ENCODE measurements at regions not wholly inside any gene's neighbourhood (a gene's known extent, or its start where the extent isn't known, plus 50 kb on each side); places are given as distances from the start of the nearest gene placed in this dataset.

- Histone ChIP-seq H3K4me1 (no peaks in the 10 kb centered on the region), H3K27me3 (no peaks in the 10 kb centered on the region), H3K4me3 (ENCODE audit: low read depth, low read length) (no peak overlapping the region), H3K9me3 (no peaks in the 10 kb centered on the region), H3K36me3 (no peaks in the 10 kb centered on the region)
- no peak for DNase-seq
- TF ChIP-seq CTCF (IDR thresholded peaks at IDR 0.05; ENCODE audit: low read depth, low read length) = no peak
Measured at GRCh38 chr10:43973801-43974200, 325.1 kb upstream of the ZNF32 start.

GRCh38 chr10:43972976-43973647, 324.4 kb upstream of the ZNF32 start:
- Histone ChIP-seq H3K4me3 (ENCODE audit: low read depth, low read length) (no peak overlapping the region), H3K36me3 (no peaks in the 10 kb centered on the region), H3K4me1 (no peaks in the 10 kb centered on the region), H3K27me3 (no peaks in the 10 kb centered on the region), H3K9me3 (no peaks in the 10 kb centered on the region)
- no peak for DNase-seq
- no peak for TF ChIP-seq CTCF (IDR thresholded peaks at IDR 0.05; ENCODE audit: low read depth, low read length)

GRCh38 chr10:43971981-43972380, 323.3 kb upstream of the ZNF32 start:
- no peaks in the 10 kb centered on the region for H3K27me3 ChIP-seq
- H3K4me3 ChIP-seq (ENCODE audit: low read depth, low read length) = no peak overlapping the region
- no peaks in the 10 kb centered on the region for H3K36me3 ChIP-seq
- no peak for TF ChIP-seq CTCF (IDR thresholded peaks at IDR 0.05; ENCODE audit: low read depth, low read length)
- no peaks in the 10 kb centered on the region for H3K4me1 ChIP-seq
- H3K9me3 ChIP-seq = no peaks in the 10 kb centered on the region
- no peak for DNase-seq

GRCh38 chr10:43971306-43971705, 322.6 kb upstream of the ZNF32 start:
- Histone ChIP-seq H3K27me3 (no peaks in the 10 kb centered on the region), H3K4me1 (no peaks in the 10 kb centered on the region), H3K4me3 (ENCODE audit: low read depth, low read length) (no peak overlapping the region), H3K36me3 (no peaks in the 10 kb centered on the region), H3K9me3 (no peaks in the 10 kb centered on the region)
- no peak for TF ChIP-seq CTCF (IDR thresholded peaks at IDR 0.05; ENCODE audit: low read depth, low read length)
- no peak for DNase-seq

- Histone ChIP-seq H3K4me1 (no peaks in the 10 kb centered on the region), H3K36me3 (no peaks in the 10 kb centered on the region), H3K27me3 (no peaks in the 10 kb centered on the region), H3K4me3 (ENCODE audit: low read depth, low read length) (no peak overlapping the region), H3K9me3 (no peaks in the 10 kb centered on the region)
- TF ChIP-seq CTCF (IDR thresholded peaks at IDR 0.05; ENCODE audit: low read depth, low read length) = no peak
- DNase-seq = no peak
Measured at GRCh38 chr10:43970717-43971116, 322.0 kb upstream of the ZNF32 start.

- TF ChIP-seq CTCF (IDR thresholded peaks at IDR 0.05; ENCODE audit: low read depth, low read length) = no peak
Measured at GRCh38 chr10:43970018-43970698, 321.5 kb upstream of the ZNF32 start.

More at GRCh38 chr10:43970018-43970698, 321.5 kb upstream of the ZNF32 start:
- H3K36me3 ChIP-seq = no peaks in the 10 kb centered on the region
- no peak overlapping the region for H3K4me3 ChIP-seq (ENCODE audit: low read depth, low read length)
- no peaks in the 10 kb centered on the region for H3K9me3 ChIP-seq
- H3K27me3 ChIP-seq = no peaks in the 10 kb centered on the region
- no peaks in the 10 kb centered on the region for H3K4me1 ChIP-seq
- no peak for DNase-seq
